ENCODE measurements at regions not wholly inside any gene's neighbourhood (a gene's known extent, or its start where the extent isn't known, plus 50 kb on each side); places are given as distances from the start of the nearest gene placed in this dataset.

DNA sequence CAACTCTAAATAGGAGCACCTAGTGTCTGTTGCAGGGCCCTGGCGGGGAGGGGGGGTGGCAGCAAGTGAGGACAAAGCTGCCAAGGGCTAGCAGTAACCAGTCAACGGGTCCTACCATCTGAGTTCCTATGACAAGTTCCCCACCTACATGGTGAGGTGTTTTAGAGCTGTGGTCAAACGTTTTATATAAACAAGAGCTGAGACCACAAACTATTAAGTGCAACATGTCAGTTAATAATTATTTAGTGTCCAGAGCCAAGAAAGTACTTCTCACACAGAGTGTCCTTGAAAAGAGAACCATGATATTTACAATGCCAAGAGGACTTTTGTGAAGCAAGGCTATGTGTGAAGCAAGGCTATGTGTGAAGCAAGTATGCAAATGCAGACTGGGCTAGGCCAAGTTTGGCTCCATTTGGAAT is 434.7 kb downstream of the TNS3 start:
- peak; percentile 70 for DNase-seq (ENCODE audit: low read depth)

DNA sequence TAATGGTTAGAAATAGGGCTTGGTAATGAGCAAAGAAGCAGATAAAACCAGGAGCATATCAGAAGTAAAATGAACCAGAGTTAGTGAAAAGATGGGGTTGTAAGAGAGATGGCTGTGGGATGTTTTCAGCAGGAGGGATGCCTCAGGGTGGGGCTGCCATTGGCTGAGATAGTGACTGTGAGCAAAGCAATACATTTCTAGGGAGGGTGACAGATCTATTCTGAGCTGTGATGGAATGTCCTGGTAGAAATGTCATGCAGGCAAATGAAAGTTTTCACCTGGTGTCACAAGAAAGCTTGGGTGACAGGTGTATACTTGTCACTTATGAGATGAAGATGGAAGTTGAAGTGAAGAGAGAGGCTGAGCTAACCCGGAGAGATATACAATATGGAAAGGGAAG is 435.9 kb downstream of the TNS3 start:
- DNase-seq (ENCODE audit: low read depth), result no peak

DNA sequence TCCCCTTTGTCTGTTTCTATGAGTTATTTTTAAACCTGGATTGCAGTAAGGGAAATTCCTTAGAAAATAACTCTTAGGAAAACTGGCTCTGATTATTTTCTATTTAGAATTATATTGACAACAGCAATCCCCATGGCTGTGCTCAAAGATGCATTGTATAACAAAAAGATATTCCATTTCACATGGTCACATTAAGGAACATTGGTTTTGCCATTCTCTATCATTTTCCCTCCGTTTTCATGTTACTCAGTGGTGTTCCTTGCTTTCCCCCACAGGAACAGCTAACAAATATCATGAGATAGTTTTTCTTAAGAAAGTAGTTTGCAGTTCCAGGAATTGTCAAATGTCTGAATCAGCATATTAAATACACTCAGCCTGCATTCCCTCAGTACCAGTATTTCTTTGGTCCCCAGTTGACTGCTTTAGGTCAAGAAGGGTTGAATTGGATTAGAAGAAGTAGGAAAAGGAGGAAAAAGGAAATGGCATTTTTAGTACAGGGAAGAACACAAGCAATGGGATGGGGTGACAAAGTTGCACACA is 436.7 kb downstream of the TNS3 start:
- DNase-seq (ENCODE audit: low read depth), result no peak

DNA sequence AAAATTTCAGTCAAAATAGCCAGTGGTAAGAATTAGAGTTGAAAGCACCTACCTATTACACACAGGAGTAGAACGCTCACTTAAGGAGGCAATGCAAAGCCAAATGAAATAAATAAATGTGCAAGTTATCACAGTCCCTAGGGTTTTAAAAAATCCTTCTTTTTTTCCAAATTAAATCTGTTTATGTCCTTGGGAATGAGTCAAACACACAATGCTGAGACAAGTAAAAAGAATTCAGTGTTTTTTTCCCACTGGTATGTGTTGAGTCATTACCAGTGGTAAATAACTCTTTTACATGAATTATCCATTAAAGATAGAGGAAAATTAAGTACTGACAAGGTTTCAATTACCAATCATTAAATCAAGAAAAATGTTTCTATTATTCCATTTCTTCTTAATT is 438.6 kb downstream of the TNS3 start:
- peak; percentile 83 for DNase-seq (ENCODE audit: low read depth)

DNA sequence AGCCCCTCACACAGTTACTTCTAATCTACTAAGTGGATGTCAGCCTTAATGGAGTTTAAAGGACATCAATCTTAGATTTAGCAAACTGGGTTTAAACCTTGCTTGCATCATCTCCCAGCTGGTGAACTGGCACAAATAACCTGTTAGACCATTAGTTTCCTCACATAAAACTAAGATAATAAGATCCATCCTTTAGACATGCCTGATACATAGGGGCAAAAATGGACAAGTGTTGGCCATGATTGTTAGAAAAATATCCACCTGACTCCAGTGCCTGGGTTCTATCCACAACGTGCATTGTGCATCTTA is 439.1 kb downstream of the TNS3 start:
- no peak for DNase-seq (ENCODE audit: low read depth)

DNA sequence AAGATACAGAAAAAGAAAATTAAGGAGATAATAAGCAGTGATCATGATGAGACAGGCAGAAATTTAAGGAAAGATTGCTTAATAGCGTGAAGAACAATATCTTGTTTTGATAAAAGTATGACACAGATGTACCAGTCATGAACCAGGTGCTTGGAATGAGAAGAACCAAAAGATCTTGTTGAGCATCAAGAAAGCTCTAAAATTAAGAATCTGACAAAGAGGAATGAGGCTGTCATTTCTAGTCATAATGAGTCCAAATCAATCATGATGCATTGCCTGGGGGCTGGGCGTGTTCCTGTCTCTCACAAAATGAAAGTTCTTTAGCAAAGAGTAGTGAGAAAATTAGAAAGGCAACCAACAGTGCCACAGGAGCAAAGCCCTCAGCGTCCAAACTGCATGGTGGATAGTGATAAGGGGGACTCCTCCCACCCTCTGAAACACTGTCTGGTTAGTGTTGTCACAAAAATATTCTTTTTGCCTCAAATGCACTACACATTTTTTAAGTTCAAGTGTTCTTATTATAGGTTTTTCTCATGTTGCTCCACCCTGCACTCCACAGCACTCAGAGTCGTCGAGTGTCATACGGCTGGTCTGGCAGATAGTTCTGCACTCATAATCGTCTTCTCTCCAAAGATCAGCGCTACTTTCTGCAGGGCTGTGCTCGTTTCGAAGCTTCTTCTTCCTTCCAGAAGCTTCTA is 439.6 kb downstream of the TNS3 start:
- DNase-seq (ENCODE audit: low read depth), result peak; percentile 15

DNA sequence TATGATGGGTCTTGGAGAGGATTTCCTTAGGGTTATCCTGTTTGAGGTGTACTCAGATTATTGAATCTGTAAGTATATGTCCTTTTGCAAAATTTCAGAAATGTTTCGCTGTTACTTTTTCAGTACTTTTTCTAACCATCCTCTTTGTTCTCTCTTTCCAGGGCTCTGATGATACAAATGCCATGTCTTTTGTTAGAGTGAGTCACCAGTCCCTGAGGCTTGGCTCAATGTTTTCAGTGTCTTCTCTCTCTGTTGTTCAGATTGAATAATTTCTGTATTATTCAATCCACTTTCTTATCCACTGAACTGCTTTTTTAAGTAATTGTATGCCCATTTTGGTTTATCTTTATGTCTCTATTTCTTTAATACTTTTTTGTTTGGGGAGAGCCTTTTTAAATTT is 449.4 kb downstream of the TNS3 start:
- peak; percentile 40 for DNase-seq (ENCODE audit: low read depth)

DNA sequence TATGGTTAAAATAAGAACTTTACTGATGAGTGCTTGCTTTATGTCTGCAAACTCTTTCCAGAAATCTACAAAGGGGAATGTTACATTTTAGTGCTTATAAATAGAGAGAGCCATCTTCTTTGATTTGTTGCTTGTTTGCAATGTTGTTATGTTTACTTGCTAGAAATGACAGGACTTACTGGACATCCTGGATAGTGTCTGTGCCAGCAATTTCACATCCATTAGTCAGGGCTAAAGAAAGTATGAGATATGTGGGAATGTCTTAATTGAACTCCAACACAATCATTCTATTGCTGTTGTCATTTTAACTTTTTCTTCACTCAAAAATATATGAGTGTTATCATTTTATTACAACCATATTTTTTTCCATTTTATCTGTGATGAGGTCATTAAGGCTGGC is 453.2 kb downstream of the TNS3 start:
- no peak for DNase-seq (ENCODE audit: low read depth)

DNA sequence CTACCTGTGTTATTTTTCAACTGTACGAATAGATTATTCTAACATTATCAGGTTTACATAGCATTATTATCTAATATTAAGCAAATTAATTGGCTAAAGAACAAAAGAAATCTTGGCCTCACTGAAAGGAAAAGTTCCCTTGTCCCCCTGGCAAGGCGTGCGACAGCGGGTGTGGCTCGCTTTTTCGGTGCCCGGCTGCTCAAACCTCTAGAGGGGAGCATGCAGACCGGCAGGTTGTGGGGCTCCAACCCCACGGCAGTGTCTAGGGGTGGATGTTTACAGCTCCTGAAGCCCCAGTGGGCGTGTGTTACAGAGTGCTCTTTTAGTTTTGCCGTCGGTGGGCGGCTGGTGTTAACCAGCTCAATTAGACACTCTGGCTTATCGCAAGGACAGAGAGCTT is 456.4 kb downstream of the TNS3 start:
- no peak for DNase-seq (ENCODE audit: low read depth)

DNA sequence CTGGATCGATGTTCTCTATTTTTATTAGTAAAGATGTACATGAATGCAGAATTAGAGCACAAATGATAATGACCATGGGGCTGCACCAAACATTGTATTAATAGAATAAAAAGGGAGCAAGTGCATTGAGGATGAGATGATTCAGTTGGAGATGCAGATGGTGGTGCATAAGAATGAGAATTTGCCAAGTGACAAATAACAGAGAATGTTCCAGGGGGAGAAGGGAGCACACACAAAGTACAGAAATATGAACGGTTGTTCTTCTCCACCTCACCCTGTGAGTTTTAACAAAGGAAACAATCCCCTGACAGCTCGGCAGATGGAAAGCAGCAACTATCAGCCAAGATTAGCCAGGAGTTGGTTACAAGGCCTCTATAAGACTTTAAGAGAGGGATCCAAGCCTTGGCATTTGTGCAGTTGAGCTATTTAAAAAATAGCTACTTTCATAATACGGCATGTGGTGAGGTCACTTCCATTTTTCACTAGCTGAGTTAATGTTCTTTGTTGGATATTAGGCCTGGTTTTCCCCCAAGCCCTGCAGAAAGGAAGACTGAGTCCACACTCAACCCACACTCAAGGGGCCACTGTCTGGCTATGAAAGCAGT is 462.5 kb downstream of the TNS3 start:
- DNase-seq (ENCODE audit: low read depth), result no peak

DNA sequence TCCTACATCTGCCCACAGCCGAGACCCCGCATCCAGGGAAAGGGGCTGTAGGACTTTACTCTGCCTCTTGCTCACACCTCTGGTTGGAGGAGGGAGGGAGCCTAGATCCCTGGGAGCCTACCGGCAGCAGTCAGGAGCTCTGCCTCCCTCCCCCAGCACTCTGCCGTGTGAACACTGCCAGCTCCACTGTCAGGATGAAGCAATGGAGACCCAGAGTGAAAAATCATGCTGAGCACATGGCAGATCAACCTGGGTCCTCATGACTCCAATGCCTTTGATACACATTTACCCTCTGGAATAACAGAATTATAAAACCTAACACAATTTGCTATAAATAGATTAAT is 477.7 kb downstream of the TNS3 start:
- no peak for DNase-seq (ENCODE audit: low read depth)

DNA sequence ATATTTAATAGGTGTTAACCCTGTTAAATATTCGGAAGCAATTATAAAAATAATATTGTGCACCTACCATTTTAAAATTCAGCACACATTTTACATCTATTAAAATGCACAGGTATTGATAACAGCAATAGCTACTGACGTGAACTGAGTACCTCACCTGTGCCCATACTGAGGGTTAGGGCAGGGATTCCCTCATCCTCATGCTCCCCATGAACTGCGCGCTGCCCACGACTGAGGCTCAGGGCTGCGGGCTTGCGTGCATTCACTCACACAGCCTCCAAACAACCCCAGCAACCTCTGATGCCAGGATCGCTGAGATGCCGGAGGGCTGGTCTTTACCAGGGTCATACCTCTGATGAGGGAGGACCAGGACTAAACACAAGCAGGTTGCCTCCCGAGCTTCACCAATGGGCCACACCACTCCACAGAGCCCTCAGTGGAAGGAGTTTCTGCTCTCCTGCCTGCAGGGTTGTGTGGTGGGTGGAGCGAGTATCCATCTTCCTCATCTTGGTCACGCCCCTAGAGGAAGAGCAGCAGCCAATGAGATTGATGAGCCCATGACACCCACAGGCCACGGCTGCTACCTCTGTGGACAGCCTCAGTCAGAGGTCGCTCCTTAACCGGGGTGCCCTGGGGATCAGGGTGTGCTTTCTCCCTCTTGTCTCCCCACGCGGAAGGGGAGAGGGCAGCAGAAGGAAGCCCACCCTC is 478.3 kb downstream of the TNS3 start:
- no peak for DNase-seq (ENCODE audit: low read depth)

DNA sequence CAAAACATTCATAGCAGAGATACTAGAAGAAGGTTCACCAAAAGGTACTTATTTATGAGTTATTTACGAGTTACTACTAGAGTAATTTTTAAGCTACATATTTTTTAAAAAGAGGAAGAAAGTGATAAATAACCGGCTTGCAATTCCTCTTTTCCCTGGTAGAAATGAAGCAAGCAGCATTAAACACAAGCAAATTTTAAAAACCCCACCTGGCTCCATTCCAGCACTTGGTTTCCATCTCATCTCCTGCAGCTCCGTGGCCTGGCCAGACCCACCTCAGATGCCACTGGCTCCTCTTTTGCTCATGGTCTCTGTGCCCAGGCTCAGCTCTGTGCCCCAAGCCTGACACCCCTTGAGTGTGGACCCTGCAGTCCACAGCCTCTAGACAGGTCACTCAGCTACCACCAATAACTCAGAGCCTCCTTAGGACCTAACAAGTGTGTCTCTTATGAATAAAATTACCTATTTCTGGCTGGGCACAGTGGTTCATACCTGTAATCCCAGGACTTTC is 479.5 kb downstream of the TNS3 start:
- DNase-seq (ENCODE audit: low read depth), result no peak

DNA sequence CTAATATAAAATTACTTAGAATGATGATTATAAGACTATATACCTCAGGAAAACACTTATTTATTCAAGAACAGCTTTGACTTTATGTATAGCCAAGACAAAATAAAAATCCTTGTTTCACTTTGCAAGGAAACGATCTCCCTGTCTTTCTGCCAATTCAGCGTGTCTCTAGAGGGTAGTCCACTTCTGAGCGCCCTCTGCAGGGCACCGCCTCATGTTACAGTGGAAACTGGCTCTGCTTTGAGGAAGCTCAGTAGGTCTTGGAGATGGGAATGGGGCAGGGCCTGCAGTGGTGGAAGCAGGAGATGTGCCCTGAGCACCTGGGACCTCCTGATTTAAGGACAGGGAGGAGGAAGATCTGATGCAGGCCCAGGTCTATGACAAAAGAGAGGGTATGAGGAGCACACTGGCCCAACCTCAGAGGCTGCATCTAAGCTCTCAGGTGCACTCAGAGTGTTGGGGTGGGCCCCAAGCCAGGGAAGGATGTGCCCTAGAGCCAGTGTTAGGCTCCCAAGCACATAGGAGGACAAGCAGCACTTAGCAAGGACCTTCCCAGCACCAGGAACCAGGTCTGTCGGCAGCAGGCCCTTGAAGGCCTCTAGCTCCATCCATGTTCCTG is 481.0 kb downstream of the TNS3 start:
- peak; percentile 67 for DNase-seq (ENCODE audit: low read depth)

DNA sequence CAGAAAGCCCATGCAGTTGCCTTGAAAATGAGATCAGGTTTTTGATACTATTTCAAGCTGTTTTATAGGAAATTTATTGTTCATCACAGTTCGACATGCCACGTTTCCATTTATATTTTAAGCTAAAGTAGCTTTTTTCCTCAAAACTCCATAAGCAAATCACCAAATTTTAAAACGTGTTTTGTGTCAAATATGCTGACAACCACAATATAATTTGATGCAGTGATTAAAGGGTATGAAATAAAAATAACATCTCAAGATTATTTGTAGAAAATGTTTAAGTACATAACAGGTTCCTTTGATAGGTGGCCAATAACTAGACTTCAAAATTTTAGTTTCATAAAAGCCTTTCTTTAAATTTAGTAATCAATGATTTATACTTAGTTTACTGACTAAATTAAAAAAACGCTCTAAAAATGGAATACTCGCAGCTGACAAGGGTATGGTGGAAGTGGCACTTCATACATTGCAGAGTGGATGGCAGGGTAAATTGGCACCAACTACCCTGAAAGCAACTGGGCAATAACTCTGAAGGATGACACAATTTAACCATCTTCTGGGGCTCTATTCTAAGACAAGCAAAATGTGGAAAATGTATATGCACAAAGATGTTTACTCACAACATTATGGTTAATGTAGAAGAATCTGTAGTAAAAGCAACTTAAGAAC is 481.6 kb downstream of the TNS3 start:
- no peak for DNase-seq (ENCODE audit: low read depth)

DNA sequence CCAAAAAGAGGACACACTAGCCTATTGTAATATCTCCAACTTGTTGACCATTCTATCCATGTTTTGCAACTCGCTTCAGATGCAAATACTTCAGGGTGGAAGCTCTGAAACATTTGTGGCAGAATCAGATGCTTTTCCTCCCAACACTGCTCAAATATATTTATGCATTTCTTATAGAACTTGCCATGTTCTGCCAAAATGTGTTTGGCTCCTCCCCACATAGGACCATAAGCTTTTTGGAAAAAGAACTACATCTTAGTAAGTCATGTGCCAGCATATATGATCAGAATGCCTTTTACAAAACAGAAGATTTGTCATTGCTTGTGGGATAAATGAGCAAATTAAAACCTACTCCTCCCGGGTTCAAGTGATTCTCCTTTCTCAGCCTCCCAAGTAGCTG is 484.5 kb downstream of the TNS3 start:
- DNase-seq (ENCODE audit: low read depth), result no peak

DNA sequence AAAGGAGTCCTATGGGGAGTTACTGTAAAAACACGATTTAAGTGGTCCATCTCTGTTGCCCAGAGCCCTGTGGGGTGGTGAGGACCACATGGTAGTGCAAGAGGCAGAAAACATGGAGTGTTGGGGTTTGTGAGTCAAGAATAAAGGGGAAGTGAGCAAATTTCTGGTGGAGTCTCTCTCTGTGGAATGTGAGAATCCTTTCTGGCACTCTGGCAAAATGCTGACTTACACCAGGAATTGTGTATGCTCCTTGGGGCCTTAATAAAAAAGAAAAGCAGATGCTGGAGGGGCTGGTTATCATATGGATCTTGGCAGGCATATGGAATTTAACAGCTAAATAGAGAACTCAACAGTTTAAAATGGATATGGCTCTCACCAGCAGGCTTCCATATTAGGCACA is 486.0 kb downstream of the TNS3 start:
- no peak for DNase-seq (ENCODE audit: low read depth)

DNA sequence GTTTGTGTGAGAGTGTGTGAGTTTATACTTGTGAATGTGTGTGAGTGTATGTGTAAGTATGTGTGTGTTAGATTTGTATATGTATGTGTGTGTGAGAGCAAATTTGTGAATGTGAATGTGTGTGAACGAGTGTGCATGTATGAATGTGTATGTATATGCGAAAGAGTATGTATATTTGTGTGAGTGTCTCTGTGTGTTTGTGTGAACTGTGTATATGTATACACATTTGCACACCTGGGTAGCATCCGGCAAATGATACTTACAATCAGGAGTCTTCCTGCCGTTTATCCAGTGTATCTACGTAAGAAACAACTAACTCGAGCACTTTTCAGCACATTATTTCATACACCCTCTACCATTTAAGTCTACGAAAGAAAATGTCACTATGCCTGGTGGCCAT is 487.4 kb downstream of the TNS3 start:
- DNase-seq (ENCODE audit: low read depth), result no peak

DNA sequence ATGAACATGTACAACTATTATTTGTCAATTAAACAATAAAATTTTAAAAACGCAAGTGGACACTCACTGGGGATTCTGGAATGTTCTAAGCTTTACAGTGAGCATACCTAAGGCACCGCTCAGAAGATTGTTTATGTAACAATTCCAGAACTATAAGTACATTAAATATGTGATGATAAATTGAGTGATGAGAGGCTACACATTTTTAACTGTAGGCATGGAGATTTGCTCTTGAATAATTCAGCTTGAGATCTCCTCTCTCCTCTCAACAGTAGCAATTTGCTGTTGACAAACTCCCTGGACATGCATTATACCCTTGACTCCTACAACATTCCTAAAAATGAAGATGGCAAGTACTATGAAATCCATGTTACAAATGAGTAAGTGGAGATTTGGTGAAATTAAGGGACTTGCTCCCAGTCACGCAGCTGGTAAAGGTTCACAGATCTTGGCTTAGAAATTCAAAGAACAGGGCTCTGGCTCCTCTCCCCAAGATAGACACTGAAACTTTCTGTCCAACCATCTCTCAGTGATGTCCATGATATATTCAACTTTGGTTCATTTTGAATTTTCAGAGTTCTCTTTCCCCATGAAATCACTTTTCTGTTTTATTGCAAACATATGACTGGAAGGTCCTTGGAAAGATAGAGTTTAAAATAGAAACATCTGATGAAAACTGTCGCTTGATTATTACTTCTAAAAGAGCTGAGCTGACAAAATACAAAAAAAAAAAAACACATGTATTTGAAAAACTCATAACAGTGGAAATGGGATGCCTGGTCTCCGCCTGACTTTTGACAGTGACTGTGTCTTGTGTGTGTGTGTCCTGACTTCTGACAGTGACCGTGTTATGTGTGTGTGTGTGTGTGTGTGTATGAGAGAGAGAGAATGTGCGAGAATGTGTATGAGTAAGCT is 488.3 kb downstream of the TNS3 start:
- DNase-seq (ENCODE audit: low read depth), result no peak

DNA sequence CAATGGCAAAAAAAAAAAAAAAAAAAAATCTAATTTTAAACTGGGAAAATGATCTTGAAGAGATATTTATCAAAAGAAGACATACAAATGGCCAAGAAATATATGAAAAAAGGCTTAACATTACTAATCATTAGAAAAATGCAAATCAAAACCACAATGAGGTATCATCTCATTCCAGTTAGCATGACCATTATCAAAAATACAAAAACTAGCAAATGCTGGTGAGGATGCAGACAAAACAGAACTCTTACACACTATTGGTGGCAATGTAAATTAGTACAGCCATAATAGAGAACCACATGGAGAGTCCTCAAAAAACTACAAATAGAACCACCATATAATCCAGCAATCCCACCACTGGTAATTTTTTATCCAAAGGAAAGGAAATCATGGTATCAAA is 489.6 kb downstream of the TNS3 start:
- no peak for DNase-seq (ENCODE audit: low read depth)

DNA sequence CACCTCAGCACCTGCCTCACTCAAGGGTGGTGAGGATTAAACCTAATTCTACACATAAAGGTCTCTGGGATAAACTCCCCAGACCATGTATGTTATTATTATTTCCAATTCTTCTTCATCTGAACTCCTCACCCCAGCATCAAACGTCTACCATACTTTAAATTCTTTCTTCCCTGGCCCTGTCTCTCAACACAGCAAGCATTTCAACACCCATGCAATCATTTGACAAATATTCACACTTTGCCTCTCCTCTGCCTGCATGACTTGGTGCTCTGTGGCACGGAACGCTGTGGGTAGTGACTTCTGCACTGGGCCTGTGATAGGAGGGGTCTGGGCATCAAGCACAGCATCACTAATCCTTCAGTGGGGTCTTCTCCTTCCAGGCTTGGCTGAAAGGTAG is 490.8 kb downstream of the TNS3 start:
- no peak for DNase-seq (ENCODE audit: low read depth)
